ENCODE measurements at regions not wholly inside any gene's neighbourhood (a gene's known extent, or its start where the extent isn't known, plus 50 kb on each side); places are given as distances from the start of the nearest gene placed in this dataset.

GRCh38 chr15:20353966-20354883 lies 187.4 kb downstream of the GOLGA6L6 start:
- no peak for TF ChIP-seq GATA3 (IDR thresholded peaks at IDR 0.05; ENCODE audit: low read depth, low read length)
- TF ChIP-seq GATA2 (IDR thresholded peaks at IDR 0.05; ENCODE audit: low read depth, low read length), result no peak

GRCh38 chr15:20352241-20353200 lies 189.1 kb downstream of the GOLGA6L6 start:
- TF ChIP-seq GATA2 (IDR thresholded peaks at IDR 0.05; ENCODE audit: low read depth, low read length) (no peak), GATA3 (IDR thresholded peaks at IDR 0.05; ENCODE audit: low read depth, low read length) (no peak)

- no peak for TF ChIP-seq GATA2 (IDR thresholded peaks at IDR 0.05; ENCODE audit: low read depth, low read length)
- TF ChIP-seq GATA3 (IDR thresholded peaks at IDR 0.05; ENCODE audit: low read depth, low read length), result no peak
Measured at GRCh38 chr15:20351448-20351971, 190.1 kb downstream of the GOLGA6L6 start.

- no peak for TF ChIP-seq GATA2 (IDR thresholded peaks at IDR 0.05; ENCODE audit: low read depth, low read length)
- no peak for TF ChIP-seq GATA3 (IDR thresholded peaks at IDR 0.05; ENCODE audit: low read depth, low read length)
Measured at GRCh38 chr15:20349774-20350498, 191.7 kb downstream of the GOLGA6L6 start.

GRCh38 chr15:20348900-20349773 lies 192.5 kb downstream of the GOLGA6L6 start:
- TF ChIP-seq GATA2 (IDR thresholded peaks at IDR 0.05; ENCODE audit: low read depth, low read length) (no peak), GATA3 (IDR thresholded peaks at IDR 0.05; ENCODE audit: low read depth, low read length) (no peak)

- TF ChIP-seq GATA3 (IDR thresholded peaks at IDR 0.05; ENCODE audit: low read depth, low read length), result no peak
- no peak for TF ChIP-seq GATA2 (IDR thresholded peaks at IDR 0.05; ENCODE audit: low read depth, low read length)
Measured at GRCh38 chr15:20348291-20348899, 193.2 kb downstream of the GOLGA6L6 start.

GRCh38 chr15:20346082-20346805 lies 195.4 kb downstream of the GOLGA6L6 start:
- no peak for TF ChIP-seq GATA3 (IDR thresholded peaks at IDR 0.05; ENCODE audit: low read depth, low read length)
- TF ChIP-seq GATA2 (IDR thresholded peaks at IDR 0.05; ENCODE audit: low read depth, low read length), result no peak

GRCh38 chr15:20345401-20345958 lies 196.1 kb downstream of the GOLGA6L6 start:
- TF ChIP-seq GATA3 (IDR thresholded peaks at IDR 0.05; ENCODE audit: low read depth, low read length) (no peak), GATA2 (IDR thresholded peaks at IDR 0.05; ENCODE audit: low read depth, low read length) (no peak)

GRCh38 chr15:20344601-20345400 lies 196.8 kb downstream of the GOLGA6L6 start:
- TF ChIP-seq GATA2 (IDR thresholded peaks at IDR 0.05; ENCODE audit: low read depth, low read length) (no peak), GATA3 (IDR thresholded peaks at IDR 0.05; ENCODE audit: low read depth, low read length) (no peak)

- TF ChIP-seq GATA3 (IDR thresholded peaks at IDR 0.05; ENCODE audit: low read depth, low read length), result no peak
- TF ChIP-seq GATA2 (IDR thresholded peaks at IDR 0.05; ENCODE audit: low read depth, low read length), result no peak
Measured at GRCh38 chr15:20341901-20342600, 199.5 kb downstream of the GOLGA6L6 start.
